Keratinocyte (primary cell): ENCODE measurements at regions not wholly inside any gene's neighbourhood (a gene's known extent, or its start where the extent isn't known, plus 50 kb on each side); places are given as distances from the start of the nearest gene placed in this dataset.

ENCODE experiments used
- CTCF ChIP-seq, 3 experiments: IDR thresholded peaks in 1 of 3; conservative IDR thresholded peaks in 1 of 3; optimal IDR thresholded peaks in 1 of 3; 2 replicates in 2 of 3; 3 replicates in 1 of 3; pipeline versions ENCODE3 to v1.5.1; 2011; ENCODE audit warnings: low read length in 3 of 3, mild to moderate bottlenecking in 3 of 3, moderate library complexity in 2 of 3, control low read depth in 1 of 3, inconsistent platforms in 1 of 3; ENCODE audit not compliant: insufficient read depth in 2 of 3; ENCODE audit errors: extremely low read depth in 1 of 3
- EZH2 ChIP-seq: IDR thresholded peaks from one replicate; pipeline ENCODE4 v1.6.1; 2012; ENCODE audit warnings: inconsistent platforms, mild to moderate bottlenecking, low read length, moderate library complexity

GRCh38 chr2:133721118-133721517 lies 152.9 kb upstream of the NCKAP5 start:
- TF ChIP-seq CTCF (optimal IDR thresholded peaks at IDR 0.05 in 1 of 3, IDR thresholded peaks at IDR 0.05 in 1 of 3, conservative IDR thresholded peaks at IDR 0.05 in 1 of 3; ENCODE audit: extremely low read depth in 1 of 3, insufficient read depth in 2 of 3, low read length in 3 of 3) (no peak), EZH2 (no peak)
